Right lobe of liver (tissue), 4 donors: ENCODE measurements at regions not wholly inside any gene's neighbourhood (a gene's known extent, or its start where the extent isn't known, plus 50 kb on each side); places are given as distances from the start of the nearest gene placed in this dataset.

Experiments used
- POLR2A ChIP-seq: fragments of 450-650 bp; IDR thresholded peaks from one replicate; pipeline ENCODE4 v1.6.1; 2017; ENCODE audit warnings: antibody characterized with exemption, mild to moderate bottlenecking
- TF ChIP-seq, protein P1 (sequence below), 4 donors: fragments of 200-600 bp in 3 of 4; fragments of 450-650 bp in 1 of 4; IDR thresholded peaks; one replicate each; pipeline versions ENCODE4 v1.5.1 to v1.8.0; 2016 to 2022; ENCODE audit warnings: antibody characterized with exemption in 4 of 4, mild to moderate bottlenecking in 2 of 4
- donor health status: DM: no; HTN: no; CAD: no.
- donor health status: DM: no; HTN: no; CAD: no.
- donor health status: DM: no; HTN: yes; CAD: no.

DNA sequence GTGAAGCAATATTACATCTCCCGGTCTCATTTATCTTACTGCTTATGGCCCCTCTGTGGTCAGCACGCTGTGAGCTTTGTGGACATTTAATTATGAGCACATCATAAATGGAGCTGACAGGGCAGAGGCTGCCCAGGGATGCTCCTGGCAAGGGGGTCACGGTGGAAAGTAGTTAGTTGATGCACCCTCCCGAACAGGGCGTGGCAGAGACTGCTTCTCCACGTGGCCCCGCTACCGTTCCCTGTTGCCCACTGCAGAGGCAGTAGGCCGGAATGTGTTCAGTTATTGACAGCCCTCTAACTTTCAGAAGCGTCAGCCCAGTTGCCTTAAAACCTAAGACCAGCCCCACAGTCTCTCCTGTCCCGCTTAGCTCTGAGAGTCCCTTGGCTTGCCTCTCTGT lies 180.3 kb upstream of the ZNF507 start:
- TF ChIP-seq, protein P1, sequence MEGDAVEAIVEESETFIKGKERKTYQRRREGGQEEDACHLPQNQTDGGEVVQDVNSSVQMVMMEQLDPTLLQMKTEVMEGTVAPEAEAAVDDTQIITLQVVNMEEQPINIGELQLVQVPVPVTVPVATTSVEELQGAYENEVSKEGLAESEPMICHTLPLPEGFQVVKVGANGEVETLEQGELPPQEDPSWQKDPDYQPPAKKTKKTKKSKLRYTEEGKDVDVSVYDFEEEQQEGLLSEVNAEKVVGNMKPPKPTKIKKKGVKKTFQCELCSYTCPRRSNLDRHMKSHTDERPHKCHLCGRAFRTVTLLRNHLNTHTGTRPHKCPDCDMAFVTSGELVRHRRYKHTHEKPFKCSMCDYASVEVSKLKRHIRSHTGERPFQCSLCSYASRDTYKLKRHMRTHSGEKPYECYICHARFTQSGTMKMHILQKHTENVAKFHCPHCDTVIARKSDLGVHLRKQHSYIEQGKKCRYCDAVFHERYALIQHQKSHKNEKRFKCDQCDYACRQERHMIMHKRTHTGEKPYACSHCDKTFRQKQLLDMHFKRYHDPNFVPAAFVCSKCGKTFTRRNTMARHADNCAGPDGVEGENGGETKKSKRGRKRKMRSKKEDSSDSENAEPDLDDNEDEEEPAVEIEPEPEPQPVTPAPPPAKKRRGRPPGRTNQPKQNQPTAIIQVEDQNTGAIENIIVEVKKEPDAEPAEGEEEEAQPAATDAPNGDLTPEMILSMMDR (IDR thresholded peaks at IDR 0.05): no peak
- TF ChIP-seq POLR2A: no peak
